Fibroblast of lung (primary cell): ENCODE measurements at regions not wholly inside any gene's neighbourhood (a gene's known extent, or its start where the extent isn't known, plus 50 kb on each side); places are given as distances from the start of the nearest gene placed in this dataset.

Source experiments
- EZH2 ChIP-seq: IDR thresholded peaks from 2 replicates; pipeline ENCODE4 v1.5.1; 2012; ENCODE audit warnings: low read length, control low read depth, mild to moderate bottlenecking; ENCODE audit errors: missing control alignments
- TF ChIP-seq, protein P1 (sequence below), 2 donors: IDR thresholded peaks in 1 of 2; conservative IDR thresholded peaks in 1 of 2; 1 replicate in 1 of 2; 2 replicates in 1 of 2; pipeline ENCODE4 v1.5.1; 2011 to 2012; ENCODE audit warnings: low read length in 2 of 2, control low read depth in 1 of 2, inconsistent platforms in 1 of 2, low read depth in 1 of 2, mild to moderate bottlenecking in 1 of 2

GRCh38 chr4:137853424-137853823 lies 321.1 kb upstream of the PCDH18 start:
- TF ChIP-seq, protein P1, sequence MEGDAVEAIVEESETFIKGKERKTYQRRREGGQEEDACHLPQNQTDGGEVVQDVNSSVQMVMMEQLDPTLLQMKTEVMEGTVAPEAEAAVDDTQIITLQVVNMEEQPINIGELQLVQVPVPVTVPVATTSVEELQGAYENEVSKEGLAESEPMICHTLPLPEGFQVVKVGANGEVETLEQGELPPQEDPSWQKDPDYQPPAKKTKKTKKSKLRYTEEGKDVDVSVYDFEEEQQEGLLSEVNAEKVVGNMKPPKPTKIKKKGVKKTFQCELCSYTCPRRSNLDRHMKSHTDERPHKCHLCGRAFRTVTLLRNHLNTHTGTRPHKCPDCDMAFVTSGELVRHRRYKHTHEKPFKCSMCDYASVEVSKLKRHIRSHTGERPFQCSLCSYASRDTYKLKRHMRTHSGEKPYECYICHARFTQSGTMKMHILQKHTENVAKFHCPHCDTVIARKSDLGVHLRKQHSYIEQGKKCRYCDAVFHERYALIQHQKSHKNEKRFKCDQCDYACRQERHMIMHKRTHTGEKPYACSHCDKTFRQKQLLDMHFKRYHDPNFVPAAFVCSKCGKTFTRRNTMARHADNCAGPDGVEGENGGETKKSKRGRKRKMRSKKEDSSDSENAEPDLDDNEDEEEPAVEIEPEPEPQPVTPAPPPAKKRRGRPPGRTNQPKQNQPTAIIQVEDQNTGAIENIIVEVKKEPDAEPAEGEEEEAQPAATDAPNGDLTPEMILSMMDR (conservative IDR thresholded peaks at IDR 0.05 in 1 of 2, IDR thresholded peaks at IDR 0.05 in 1 of 2; ENCODE audit: low read depth in 1 of 2, low read length in 2 of 2) = no peak
- TF ChIP-seq EZH2 = no peak
